Neural cell (in vitro differentiated cells): ENCODE measurements at regions not wholly inside any gene's neighbourhood (a gene's known extent, or its start where the extent isn't known, plus 50 kb on each side); places are given as distances from the start of the nearest gene placed in this dataset.

Experiments
- EZH2 ChIP-seq: fragments of 200-600, 300-800 bp; shearing (Covaris generic), sonication (generic); IDR thresholded peaks from 2 replicates; pipeline ENCODE4 v1.6.1; 2014; ENCODE audit warnings: antibody characterized with exemption, low read length, borderline replicate concordance, mild to moderate bottlenecking; ENCODE audit not compliant: insufficient read depth, poor library complexity, severe bottlenecking
- RAD21 ChIP-seq: fragments of 450-650 bp; conservative IDR thresholded peaks from 2 replicates; pipeline ENCODE4 v1.6.1; 2014; ENCODE audit warnings: antibody characterized with exemption, mild to moderate bottlenecking, moderate library complexity
- TF ChIP-seq, protein P1 (sequence below): fragments of 450-650 bp; IDR thresholded peaks from 2 replicates; pipeline ENCODE4 v1.5.1; 2014; ENCODE audit warnings: antibody characterized with exemption, mild to moderate bottlenecking, moderate library complexity; ENCODE audit not compliant: poor library complexity, severe bottlenecking

DNA sequence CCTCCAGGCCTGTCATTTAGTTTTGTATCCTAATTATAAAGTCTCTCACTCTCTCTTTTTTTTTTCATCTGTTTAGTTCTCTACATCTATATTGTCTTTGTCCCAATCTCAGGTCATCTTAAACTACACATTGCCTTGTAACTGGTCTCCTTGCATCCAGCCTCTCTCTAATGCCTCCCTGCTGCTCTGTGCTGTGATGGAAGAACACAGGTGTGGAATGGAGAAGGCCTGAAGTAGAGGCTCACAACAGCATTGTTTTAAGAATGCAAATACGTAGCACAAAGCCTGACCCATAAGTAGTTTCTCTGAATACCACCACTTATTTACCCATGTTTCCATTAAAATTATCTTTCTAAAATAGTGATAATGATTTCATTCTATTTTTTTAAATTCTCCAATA lies 108.8 kb upstream of the FRY start:
- TF ChIP-seq, protein P1, sequence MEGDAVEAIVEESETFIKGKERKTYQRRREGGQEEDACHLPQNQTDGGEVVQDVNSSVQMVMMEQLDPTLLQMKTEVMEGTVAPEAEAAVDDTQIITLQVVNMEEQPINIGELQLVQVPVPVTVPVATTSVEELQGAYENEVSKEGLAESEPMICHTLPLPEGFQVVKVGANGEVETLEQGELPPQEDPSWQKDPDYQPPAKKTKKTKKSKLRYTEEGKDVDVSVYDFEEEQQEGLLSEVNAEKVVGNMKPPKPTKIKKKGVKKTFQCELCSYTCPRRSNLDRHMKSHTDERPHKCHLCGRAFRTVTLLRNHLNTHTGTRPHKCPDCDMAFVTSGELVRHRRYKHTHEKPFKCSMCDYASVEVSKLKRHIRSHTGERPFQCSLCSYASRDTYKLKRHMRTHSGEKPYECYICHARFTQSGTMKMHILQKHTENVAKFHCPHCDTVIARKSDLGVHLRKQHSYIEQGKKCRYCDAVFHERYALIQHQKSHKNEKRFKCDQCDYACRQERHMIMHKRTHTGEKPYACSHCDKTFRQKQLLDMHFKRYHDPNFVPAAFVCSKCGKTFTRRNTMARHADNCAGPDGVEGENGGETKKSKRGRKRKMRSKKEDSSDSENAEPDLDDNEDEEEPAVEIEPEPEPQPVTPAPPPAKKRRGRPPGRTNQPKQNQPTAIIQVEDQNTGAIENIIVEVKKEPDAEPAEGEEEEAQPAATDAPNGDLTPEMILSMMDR, result no peak
- TF ChIP-seq EZH2 (no peak), RAD21 (no peak)
